Activated naive CD4-positive, alpha-beta T cell treated with anti-CD3 and anti-CD28 coated beads for 36 hours (primary cell): ENCODE measurements at regions not wholly inside any gene's neighbourhood (a gene's known extent, or its start where the extent isn't known, plus 50 kb on each side); places are given as distances from the start of the nearest gene placed in this dataset.

Experiments used
- CTCF ChIA-PET: fragments of 350-600 bp; sonication (Branson Sonifier 250); formaldehyde crosslinking; loops from one replicate; lab custom pipeline; 2021; ENCODE audit warnings: antibody characterized with exemption; lab: Charles Lee
- DNase-seq: peaks from one replicate; pipeline ENCODE4 v3.0.0-alpha.2; 2020
- H3K27ac Mint-ChIP-seq: one replicate; pipeline ENCODE4 v1.8.0; 2021; ENCODE audit warnings: mild to moderate bottlenecking, mixed read lengths
- H3K27me3 Mint-ChIP-seq: one replicate; pipeline ENCODE4 v1.8.0; 2021; ENCODE audit warnings: low read depth, mixed read lengths
- H3K36me3 Mint-ChIP-seq: one replicate; pipeline ENCODE4 v1.8.0; 2021; ENCODE audit warnings: low read depth, mixed read lengths
- H3K4me1 Mint-ChIP-seq: one replicate; pipeline ENCODE4 v1.8.0; 2021; ENCODE audit warnings: low read depth, mixed read lengths
- H3K4me3 Mint-ChIP-seq: one replicate; pipeline ENCODE4 v1.8.0; 2021; ENCODE audit warnings: mild to moderate bottlenecking, moderate library complexity, mixed read lengths
- H3K9me3 Mint-ChIP-seq: one replicate; pipeline ENCODE4 v1.8.0; 2021; ENCODE audit warnings: mixed read lengths
- intact Hi-C: fragments of 100-400 bp; cut with micrococcal nuclease; formaldehyde crosslinking; loops from one replicate; pipeline ENCODE4 v1.15.1; 2023

- no peaks in the 10 kb centered on the region for H3K4me1 Mint-ChIP-seq
- H3K27ac Mint-ChIP-seq, result no peak overlapping the region
- H3K27me3 Mint-ChIP-seq, result no peaks in the 10 kb centered on the region
- no peak for DNase-seq
- no peak overlapping the region for H3K4me3 Mint-ChIP-seq
- CTCF ChIA-PET, result no interaction called here
- H3K9me3 Mint-ChIP-seq, result no peaks in the 10 kb centered on the region
- intact Hi-C loops, result no loop called here
- H3K36me3 Mint-ChIP-seq, result no peaks in the 10 kb centered on the region
Observed at GRCh38 chr9:1273859-1274258, 223.7 kb downstream of the DMRT2 start.

- Mint-ChIP-seq H3K4me3 (no peak overlapping the region), H3K27me3 (no peaks in the 10 kb centered on the region), H3K36me3 (no peaks in the 10 kb centered on the region), H3K27ac (no peak overlapping the region), H3K4me1 (no peaks in the 10 kb centered on the region), H3K9me3 (no peaks in the 10 kb centered on the region)
- DNase-seq, result no peak
- intact Hi-C loops, result no loop called here
- CTCF ChIA-PET, result no interaction called here
Observed at GRCh38 chr9:1274334-1274733, 224.2 kb downstream of the DMRT2 start.

GRCh38 chr9:1276474-1276873 lies 226.3 kb downstream of the DMRT2 start:
- no peaks in the 10 kb centered on the region for H3K27me3 Mint-ChIP-seq
- no peak for DNase-seq

GRCh38 chr9:1284727-1285126 lies 234.6 kb downstream of the DMRT2 start:
- intact Hi-C loops, result no loop called here
- Mint-ChIP-seq H3K36me3 (no peaks in the 10 kb centered on the region), H3K4me1 (no peaks in the 10 kb centered on the region), H3K27me3 (peaks cover 2% of the 10 kb centered on the region), H3K9me3 (no peaks in the 10 kb centered on the region), H3K27ac (no peak overlapping the region), H3K4me3 (no peak overlapping the region)
- no peak for DNase-seq
- CTCF ChIA-PET, result no interaction called here

More at GRCh38 chr9:1276474-1276873, 226.3 kb downstream of the DMRT2 start:
- Mint-ChIP-seq H3K4me3 (no peak overlapping the region), H3K9me3 (no peaks in the 10 kb centered on the region), H3K36me3 (no peaks in the 10 kb centered on the region), H3K4me1 (no peaks in the 10 kb centered on the region), H3K27ac (no peak overlapping the region)
- CTCF ChIA-PET, result no interaction called here
- intact Hi-C loops, result no loop called here

- Mint-ChIP-seq H3K4me3 (no peak overlapping the region), H3K27me3 (peaks cover 2% of the 10 kb centered on the region), H3K36me3 (no peaks in the 10 kb centered on the region), H3K4me1 (no peaks in the 10 kb centered on the region), H3K27ac (no peak overlapping the region), H3K9me3 (no peaks in the 10 kb centered on the region)
- CTCF ChIA-PET, result no interaction called here
- intact Hi-C loops, result no loop called here
- no peak for DNase-seq
Observed at GRCh38 chr9:1285526-1285925, 235.4 kb downstream of the DMRT2 start.

GRCh38 chr9:1292384-1292783 lies 242.2 kb downstream of the DMRT2 start:
- intact Hi-C loops, result no loop called here
- Mint-ChIP-seq H3K27ac (no peak overlapping the region), H3K4me1 (no peaks in the 10 kb centered on the region), H3K9me3 (no peaks in the 10 kb centered on the region), H3K27me3 (peaks cover 2% of the 10 kb centered on the region), H3K36me3 (no peaks in the 10 kb centered on the region), H3K4me3 (no peak overlapping the region)
- DNase-seq, result no peak
- CTCF ChIA-PET, result no interaction called here

GRCh38 chr9:1294641-1295258 lies 244.6 kb downstream of the DMRT2 start:
- Mint-ChIP-seq H3K36me3 (no peaks in the 10 kb centered on the region), H3K27me3 (peaks cover 2% of the 10 kb centered on the region), H3K4me3 (no peak overlapping the region), H3K4me1 (no peaks in the 10 kb centered on the region), H3K9me3 (no peaks in the 10 kb centered on the region), H3K27ac (no peak overlapping the region)
- intact Hi-C loops, result no loop called here
- CTCF ChIA-PET, result no interaction called here
- DNase-seq, result no peak

GRCh38 chr9:1296331-1296730 lies 246.2 kb downstream of the DMRT2 start:
- H3K4me3 Mint-ChIP-seq, result no peak overlapping the region
- no peaks in the 10 kb centered on the region for H3K36me3 Mint-ChIP-seq
- CTCF ChIA-PET, result no interaction called here
- DNase-seq, result no peak
- intact Hi-C loops, result no loop called here
- H3K27ac Mint-ChIP-seq, result no peak overlapping the region
- H3K9me3 Mint-ChIP-seq, result no peaks in the 10 kb centered on the region
- no peaks in the 10 kb centered on the region for H3K4me1 Mint-ChIP-seq
- H3K27me3 Mint-ChIP-seq, result peaks cover 2% of the 10 kb centered on the region

- Mint-ChIP-seq H3K9me3 (no peaks in the 10 kb centered on the region), H3K27ac (no peak overlapping the region), H3K4me1 (no peaks in the 10 kb centered on the region), H3K4me3 (no peak overlapping the region), H3K36me3 (no peaks in the 10 kb centered on the region), H3K27me3 (peaks cover 2% of the 10 kb centered on the region)
- no peak for DNase-seq
- CTCF ChIA-PET, result no interaction called here
- intact Hi-C loops, result no loop called here
Observed at GRCh38 chr9:1298046-1298445, 247.9 kb downstream of the DMRT2 start.

GRCh38 chr9:1300941-1301340 lies 250.8 kb downstream of the DMRT2 start:
- CTCF ChIA-PET, result no interaction called here
- Mint-ChIP-seq H3K27ac (no peak overlapping the region), H3K36me3 (no peaks in the 10 kb centered on the region), H3K27me3 (no peaks in the 10 kb centered on the region), H3K4me3 (no peak overlapping the region), H3K9me3 (no peaks in the 10 kb centered on the region), H3K4me1 (no peaks in the 10 kb centered on the region)
- intact Hi-C loops, result no loop called here
- no peak for DNase-seq

- no peaks in the 10 kb centered on the region for H3K36me3 Mint-ChIP-seq
- no peak overlapping the region for H3K27ac Mint-ChIP-seq
- intact Hi-C loops, result no loop called here
- no peaks in the 10 kb centered on the region for H3K4me1 Mint-ChIP-seq
- no peaks in the 10 kb centered on the region for H3K27me3 Mint-ChIP-seq
- H3K4me3 Mint-ChIP-seq, result no peak overlapping the region
- CTCF ChIA-PET, result no interaction called here
- H3K9me3 Mint-ChIP-seq, result no peaks in the 10 kb centered on the region
- DNase-seq, result no peak
Observed at GRCh38 chr9:1303932-1304331, 253.8 kb downstream of the DMRT2 start.

GRCh38 chr9:1311462-1312042 lies 261.4 kb downstream of the DMRT2 start:
- Mint-ChIP-seq H3K36me3 (no peaks in the 10 kb centered on the region), H3K27me3 (no peaks in the 10 kb centered on the region), H3K4me3 (no peak overlapping the region), H3K27ac (no peak overlapping the region), H3K4me1 (no peaks in the 10 kb centered on the region), H3K9me3 (no peaks in the 10 kb centered on the region)
- CTCF ChIA-PET, result no interaction called here
- intact Hi-C loops, result no loop called here
- no peak for DNase-seq

- intact Hi-C loops, result no loop called here
- Mint-ChIP-seq H3K4me1 (no peaks in the 10 kb centered on the region), H3K27me3 (no peaks in the 10 kb centered on the region), H3K9me3 (no peaks in the 10 kb centered on the region), H3K36me3 (no peaks in the 10 kb centered on the region), H3K27ac (no peak overlapping the region), H3K4me3 (no peak overlapping the region)
- no peak for DNase-seq
- CTCF ChIA-PET, result no interaction called here
Observed at GRCh38 chr9:1319436-1319835, 269.3 kb downstream of the DMRT2 start.
